Mammary epithelial cell (primary cell): ENCODE measurements at regions not wholly inside any gene's neighbourhood (a gene's known extent, or its start where the extent isn't known, plus 50 kb on each side); places are given as distances from the start of the nearest gene placed in this dataset.

ENCODE experiments used
- CTCF ChIP-seq, 2 donors: IDR thresholded peaks in 1 of 2; conservative IDR thresholded peaks in 1 of 2; 2 replicates each; pipeline ENCODE4 v1.5.1; 2011 to 2012; ENCODE audit warnings: inconsistent platforms in 2 of 2, low read length in 2 of 2, mild to moderate bottlenecking in 2 of 2, control low read depth in 1 of 2, low read depth in 1 of 2; ENCODE audit not compliant: insufficient read depth in 1 of 2; ENCODE audit errors: extremely low read depth in 1 of 2
- EZH2 ChIP-seq: IDR thresholded peaks from 2 replicates; pipeline ENCODE4 v1.6.1; 2012; ENCODE audit warnings: low read length, inconsistent platforms, borderline replicate concordance

- TF ChIP-seq CTCF (conservative IDR thresholded peaks at IDR 0.05 in 1 of 2, IDR thresholded peaks at IDR 0.05 in 1 of 2; ENCODE audit: extremely low read depth in 1 of 2, insufficient read depth in 1 of 2, low read depth in 1 of 2, low read length in 2 of 2) = no peak
- no peak for TF ChIP-seq EZH2
These were observed 92.6 kb downstream of the EMP1 start for GRCh38 chr12:13288937-13289652.
